Kidney (tissue), 13 donors: ENCODE measurements at regions not wholly inside any gene's neighbourhood (a gene's known extent, or its start where the extent isn't known, plus 50 kb on each side); places are given as distances from the start of the nearest gene placed in this dataset.
"Not testable (repeated sequence)": the region's sequence is repeated elsewhere in the genome, so short reads cannot be mapped to it uniquely, and the experiment has no call there.

ENCODE experiments used
- DNase-seq, 5 donors: peaks; one replicate each; pipeline ENCODE4 v3.0.0-alpha.2; 2013 to 2020
- FAIRE-seq: peaks from 2 replicates; lab custom pipeline; 2012; peaks lifted over from hg19 to GRCh38; lab: Jason Lieb, UNC
- H3K27ac ChIP-seq, 2 donors: one replicate each; pipeline ENCODE4 v1.7.0; 2013; ENCODE audit warnings: low read depth in 2 of 2, low read length in 2 of 2, inconsistent platforms in 1 of 2
- H3K27me3 ChIP-seq: one replicate; pipeline ENCODE4 v1.7.1; 2013; ENCODE audit warnings: low read length, inconsistent platforms; ENCODE audit not compliant: control insufficient read depth, insufficient read depth
- H3K36me3 ChIP-seq, 3 donors: one replicate each; pipeline versions ENCODE4 v1.7.0 to v1.7.1; 2013; ENCODE audit warnings: low read length in 3 of 3, control low read depth in 1 of 3, inconsistent platforms in 1 of 3; ENCODE audit not compliant: insufficient read depth in 3 of 3, control insufficient read depth in 2 of 3
- H3K4me1 ChIP-seq, 3 donors: one replicate each; pipeline versions ENCODE4 v1.7.0 to v1.7.1; 2013; ENCODE audit warnings: low read length in 3 of 3, inconsistent platforms in 1 of 3, low read depth in 1 of 3; ENCODE audit not compliant: control insufficient read depth in 2 of 3, insufficient read depth in 2 of 3
- H3K4me3 ChIP-seq, 3 donors: one replicate each; pipeline versions ENCODE4 v1.7.0 to v1.8.1; 2013; ENCODE audit warnings: low read length in 3 of 3, control low read depth in 1 of 3, inconsistent platforms in 1 of 3
- H3K9ac ChIP-seq, 3 donors: one replicate each; pipeline versions ENCODE4 v1.7.0 to v1.7.1; 2013; ENCODE audit warnings: low read length in 3 of 3, control low read depth in 1 of 3, inconsistent platforms in 1 of 3
- H3K9me3 ChIP-seq, 3 donors: one replicate each; pipeline versions ENCODE4 v1.7.0 to v1.7.1; 2013; ENCODE audit warnings: low read length in 3 of 3, control low read depth in 1 of 3, inconsistent platforms in 1 of 3; ENCODE audit not compliant: control insufficient read depth in 2 of 3, insufficient read depth in 1 of 3
- intact Hi-C: fragments of 100-400 bp; cut with DNase I; formaldehyde crosslinking; loops from one replicate; pipeline ENCODE4 v1.11.1; 2022
- TF ChIP-seq, protein P1 (sequence below): IDR thresholded peaks from 3 replicates; pipeline ENCODE4 v1.5.1; 2012; ENCODE audit warnings: mild to moderate bottlenecking, moderate library complexity, borderline replicate concordance; ENCODE audit not compliant: insufficient read depth; ENCODE audit errors: extremely low read depth
- donor health status: control.
- donor health status: control.
- donor health status: control.
- donor health status: control.
- donor health status: control.
- donor health status: DM: yes; HTN: yes; CAD: no.
- donor health status: Normal renal cell carcinoma (clear cell type).

DNA sequence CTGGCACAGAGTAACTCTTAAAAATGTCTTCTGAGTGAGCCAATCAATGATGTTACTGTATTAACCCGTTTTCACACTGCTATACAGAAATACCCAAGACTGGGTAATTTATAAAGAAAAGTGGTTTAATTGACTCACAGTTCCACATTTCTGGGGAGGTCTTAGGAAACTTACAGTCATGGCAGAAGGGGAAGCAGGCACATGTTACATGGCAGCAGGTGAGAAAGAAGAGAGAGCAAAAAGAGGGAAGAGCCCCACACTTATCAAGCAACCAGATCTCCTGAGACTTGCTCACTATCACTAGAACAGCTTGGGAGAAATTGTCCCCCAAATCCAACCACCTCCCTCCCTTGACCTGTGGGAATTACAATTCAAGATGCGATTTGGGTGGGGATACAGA is 97.6 kb upstream of the MIR17HG start:
- H3K4me3 ChIP-seq = no peak overlapping the region
- no peak overlapping the region for H3K9ac ChIP-seq
- no peaks in the 10 kb centered on the region for H3K4me1 ChIP-seq
- no peaks in the 10 kb centered on the region for H3K36me3 ChIP-seq
- no peaks in the 10 kb centered on the region for H3K9me3 ChIP-seq
- H3K27me3 ChIP-seq = no peaks in the 10 kb centered on the region
- DNase-seq (no peak), FAIRE-seq (no peak)
- TF ChIP-seq, protein P1, sequence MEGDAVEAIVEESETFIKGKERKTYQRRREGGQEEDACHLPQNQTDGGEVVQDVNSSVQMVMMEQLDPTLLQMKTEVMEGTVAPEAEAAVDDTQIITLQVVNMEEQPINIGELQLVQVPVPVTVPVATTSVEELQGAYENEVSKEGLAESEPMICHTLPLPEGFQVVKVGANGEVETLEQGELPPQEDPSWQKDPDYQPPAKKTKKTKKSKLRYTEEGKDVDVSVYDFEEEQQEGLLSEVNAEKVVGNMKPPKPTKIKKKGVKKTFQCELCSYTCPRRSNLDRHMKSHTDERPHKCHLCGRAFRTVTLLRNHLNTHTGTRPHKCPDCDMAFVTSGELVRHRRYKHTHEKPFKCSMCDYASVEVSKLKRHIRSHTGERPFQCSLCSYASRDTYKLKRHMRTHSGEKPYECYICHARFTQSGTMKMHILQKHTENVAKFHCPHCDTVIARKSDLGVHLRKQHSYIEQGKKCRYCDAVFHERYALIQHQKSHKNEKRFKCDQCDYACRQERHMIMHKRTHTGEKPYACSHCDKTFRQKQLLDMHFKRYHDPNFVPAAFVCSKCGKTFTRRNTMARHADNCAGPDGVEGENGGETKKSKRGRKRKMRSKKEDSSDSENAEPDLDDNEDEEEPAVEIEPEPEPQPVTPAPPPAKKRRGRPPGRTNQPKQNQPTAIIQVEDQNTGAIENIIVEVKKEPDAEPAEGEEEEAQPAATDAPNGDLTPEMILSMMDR = no peak
- no peak overlapping the region for H3K27ac ChIP-seq
- intact Hi-C loops = no loop called here

DNA sequence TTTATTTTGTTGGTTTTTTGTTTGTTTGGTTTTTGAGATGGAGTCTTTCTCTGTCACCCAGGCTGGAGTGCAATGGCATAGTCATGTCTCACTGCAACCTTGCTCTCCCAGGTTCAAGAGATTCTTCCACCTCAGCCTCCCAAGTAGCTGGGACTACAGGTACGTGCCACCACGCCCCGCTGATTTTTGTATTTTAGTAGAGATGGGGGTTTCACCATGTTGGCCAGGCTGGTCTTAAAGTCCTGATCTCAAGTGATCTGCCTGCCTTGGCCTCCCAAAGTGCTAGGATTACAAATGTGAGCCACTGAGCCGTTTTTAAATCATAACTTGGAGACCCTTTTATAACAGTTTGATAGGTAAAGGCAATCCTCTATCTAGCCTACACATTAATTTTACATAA is 95.9 kb upstream of the MIR17HG start:
- intact Hi-C loops, H3K36me3 ChIP-seq, H3K27ac ChIP-seq, H3K9me3 ChIP-seq, H3K4me1 ChIP-seq, FAIRE-seq, DNase-seq, H3K4me3 ChIP-seq, H3K27me3 ChIP-seq, H3K9ac ChIP-seq: not testable (repeated sequence)

DNA sequence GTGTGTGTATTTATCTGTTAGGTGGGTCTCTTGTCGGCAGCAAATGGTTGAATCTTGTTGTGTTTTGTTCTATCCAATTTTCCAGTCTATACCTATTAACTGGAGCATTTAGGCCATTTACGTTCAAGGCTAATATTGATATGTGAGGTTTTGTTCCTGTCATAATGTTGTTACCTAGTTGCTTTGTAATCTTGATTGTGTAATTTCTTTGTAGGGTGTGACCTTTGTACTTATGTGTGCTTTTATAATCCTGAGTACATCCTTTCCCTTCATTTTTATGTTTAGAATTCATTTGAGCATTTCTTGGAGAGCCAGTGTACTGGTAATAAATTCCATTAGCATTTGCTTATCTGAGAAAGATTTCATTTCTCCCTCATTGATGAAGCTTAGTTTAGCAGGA is 83.0 kb upstream of the MIR17HG start:
- Histone ChIP-seq H3K4me1 (no peaks in the 10 kb centered on the region), H3K27ac (no peak overlapping the region), H3K9ac (no peak overlapping the region), H3K36me3 (no peaks in the 10 kb centered on the region), H3K4me3 (no peak overlapping the region), H3K27me3 (no peaks in the 10 kb centered on the region), H3K9me3 (peaks cover 0 to 4% (median 2%) of the 10 kb centered on the region in 3 donors)
- intact Hi-C loops = no loop called here
- FAIRE-seq (no peak), DNase-seq (no peak)
- TF ChIP-seq, protein P1 = no peak

DNA sequence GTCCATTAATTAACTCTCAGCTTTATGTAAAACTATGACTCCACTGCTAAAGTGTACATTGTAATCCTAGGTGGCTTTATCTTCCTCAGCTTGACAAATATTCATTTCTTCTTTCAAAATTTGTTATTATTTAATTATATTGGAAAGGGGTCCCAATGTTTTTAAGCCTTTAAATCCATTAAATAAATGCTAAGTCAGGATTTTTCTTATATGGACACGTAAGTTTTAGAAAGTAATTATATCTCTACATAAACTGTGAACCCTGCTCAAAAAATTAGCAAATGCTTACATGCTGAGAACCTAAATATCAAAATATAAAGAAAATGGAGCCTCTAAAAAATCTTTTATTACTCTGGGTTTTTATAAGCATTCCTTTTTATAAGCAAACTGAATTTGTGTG is 78.2 kb upstream of the MIR17HG start:
- DNase-seq = no peak
- H3K9me3 ChIP-seq = peaks cover 0 to 4% (median 2%) of the 10 kb centered on the region in 3 donors
- H3K9ac ChIP-seq = no peak overlapping the region
- no peaks in the 10 kb centered on the region for H3K27me3 ChIP-seq
- no peak for FAIRE-seq
- TF ChIP-seq, protein P1 = no peak
- H3K36me3 ChIP-seq = no peaks in the 10 kb centered on the region
- no peak overlapping the region for H3K4me3 ChIP-seq
- H3K27ac ChIP-seq = no peak overlapping the region
- intact Hi-C loops = no loop called here
- no peaks in the 10 kb centered on the region for H3K4me1 ChIP-seq
